H9 (cell line): ENCODE measurements at regions not wholly inside any gene's neighbourhood (a gene's known extent, or its start where the extent isn't known, plus 50 kb on each side); places are given as distances from the start of the nearest gene placed in this dataset.

Experiments used
- DNase-seq: peaks from one replicate; pipeline ENCODE4 v3.0.0-alpha.2; 2017
- H2AFZ ChIP-seq: one replicate; pipeline ENCODE4 v1.6.1; 2013; ENCODE audit warnings: mild to moderate bottlenecking, low read length, control low read depth, moderate library complexity
- H2AK5ac ChIP-seq: 2 replicates; pipeline ENCODE4 v1.6.1; 2013; ENCODE audit warnings: low read length, control low read depth, mixed read lengths; ENCODE audit not compliant: insufficient read length
- H2BK120ac ChIP-seq: one replicate; pipeline ENCODE4 v1.6.1; 2013; ENCODE audit warnings: low read depth, mild to moderate bottlenecking, low read length, control low read depth, inconsistent platforms; ENCODE audit not compliant: poor library complexity, severe bottlenecking
- H2BK12ac ChIP-seq: 2 replicates; pipeline ENCODE4 v1.6.1; 2013; ENCODE audit warnings: low read length, control low read depth, mixed read lengths, low read depth; ENCODE audit not compliant: insufficient read length
- H2BK15ac ChIP-seq: 2 replicates; pipeline ENCODE4 v1.6.1; 2013; ENCODE audit warnings: low read depth, low read length, control low read depth
- H2BK20ac ChIP-seq: one replicate; pipeline ENCODE4 v1.6.1; 2013; ENCODE audit warnings: low read depth, mild to moderate bottlenecking, low read length, control low read depth, inconsistent platforms; ENCODE audit not compliant: poor library complexity, severe bottlenecking
- H2BK5ac ChIP-seq: 2 replicates; pipeline ENCODE4 v1.6.1; 2013; ENCODE audit warnings: low read length, control low read depth, mixed read lengths; ENCODE audit not compliant: insufficient read length
- H3K14ac ChIP-seq: 2 replicates; pipeline ENCODE4 v1.6.1; 2013; ENCODE audit warnings: low read length, control low read depth; ENCODE audit not compliant: insufficient read depth
- H3K18ac ChIP-seq: 2 replicates; pipeline ENCODE4 v1.6.1; 2013; ENCODE audit warnings: low read depth, mild to moderate bottlenecking, mixed read lengths, low read length, control low read depth; ENCODE audit not compliant: insufficient read length
- H3K23ac ChIP-seq: 2 replicates; pipeline ENCODE4 v1.6.1; 2013; ENCODE audit warnings: low read length, control low read depth, mixed read lengths, low read depth; ENCODE audit not compliant: insufficient read length
- H3K23me2 ChIP-seq: 2 replicates; pipeline ENCODE4 v1.6.1; 2013; ENCODE audit warnings: low read depth, mild to moderate bottlenecking, mixed read lengths, low read length, control low read depth; ENCODE audit not compliant: insufficient read length, poor library complexity, severe bottlenecking
- H3K27ac ChIP-seq: 2 replicates; pipeline ENCODE4 v1.5.1; 2013; ENCODE audit warnings: low read length, control low read depth, mixed read lengths, low read depth; ENCODE audit not compliant: insufficient read length
- H3K27me3 ChIP-seq: 2 replicates; pipeline ENCODE4 v1.6.1; 2013; ENCODE audit warnings: low read length, control low read depth, inconsistent platforms; ENCODE audit not compliant: insufficient read depth
- H3K4ac ChIP-seq: 2 replicates; pipeline ENCODE4 v1.6.1; 2013; ENCODE audit warnings: low read depth, mild to moderate bottlenecking, control low read depth, inconsistent platforms, low read length, moderate library complexity
- H3K4me1 ChIP-seq: 2 replicates; pipeline ENCODE4 v1.6.1; 2013; ENCODE audit warnings: low read length, control low read depth, inconsistent platforms; ENCODE audit not compliant: insufficient read depth
- H3K4me2 ChIP-seq: 2 replicates; pipeline ENCODE4 v1.6.1; 2013; ENCODE audit warnings: low read length, control low read depth, mixed read lengths; ENCODE audit not compliant: insufficient read length, insufficient read depth
- H3K56ac ChIP-seq: 2 replicates; pipeline ENCODE4 v1.6.1; 2013; ENCODE audit warnings: low read depth, mild to moderate bottlenecking, mixed read lengths, low read length, control low read depth; ENCODE audit not compliant: insufficient read length
- H3K79me1 ChIP-seq: 2 replicates; pipeline ENCODE4 v1.6.1; 2013; ENCODE audit warnings: low read depth, mild to moderate bottlenecking, moderate library complexity, low read length, control low read depth, inconsistent platforms; ENCODE audit not compliant: insufficient read depth, poor library complexity, severe bottlenecking
- H3K79me2 ChIP-seq: 2 replicates; pipeline ENCODE4 v1.6.1; 2013; ENCODE audit warnings: low read length, control low read depth, inconsistent platforms; ENCODE audit not compliant: insufficient read depth
- H3K9ac ChIP-seq: 2 replicates; pipeline ENCODE4 v1.6.1; 2013; ENCODE audit warnings: low read length, control low read depth, mixed read lengths; ENCODE audit not compliant: insufficient read length; ENCODE audit errors: extremely low read depth
- H3K9me3 ChIP-seq: one replicate; pipeline ENCODE4 v1.6.1; 2013; ENCODE audit warnings: low read depth, low read length, inconsistent platforms; ENCODE audit not compliant: control insufficient read depth
- H3T11ph ChIP-seq: one replicate; pipeline ENCODE4 v1.6.1; 2013; ENCODE audit warnings: mild to moderate bottlenecking, low read length, control low read depth, inconsistent platforms
- H4K20me1 ChIP-seq: one replicate; pipeline ENCODE4 v1.6.1; 2013; ENCODE audit not compliant: control insufficient read depth, insufficient read length, insufficient read depth
- H4K5ac ChIP-seq: 2 replicates; pipeline ENCODE4 v1.6.1; 2013; ENCODE audit warnings: low read depth, mild to moderate bottlenecking, mixed read lengths, low read length, control low read depth; ENCODE audit not compliant: insufficient read length
- H4K8ac ChIP-seq: replicated peaks from 2 replicates; pipeline ENCODE4 v1.6.1; 2013; ENCODE audit warnings: low read length, control low read depth, mixed read lengths, low read depth; ENCODE audit not compliant: insufficient read length
- H4K91ac ChIP-seq: 2 replicates; pipeline ENCODE4 v1.6.1; 2013; ENCODE audit warnings: low read depth, mild to moderate bottlenecking, moderate library complexity, mixed read lengths, low read length, control low read depth; ENCODE audit not compliant: insufficient read length
- H3K27ac Mint-ChIP-seq, 3 experiments: 2 replicates in 2 of 3; 3 replicates in 1 of 3; pipeline ENCODE4 v1.8.0; 2020 to 2021; ENCODE audit warnings: mixed read lengths in 3 of 3, mild to moderate bottlenecking in 1 of 3, moderate library complexity in 1 of 3
- H3K27me3 Mint-ChIP-seq: 2 replicates; pipeline ENCODE4 v1.8.0; 2021; ENCODE audit warnings: low read depth, mild to moderate bottlenecking, moderate library complexity, mixed read lengths
- H3K36me3 Mint-ChIP-seq, 3 experiments: 2 replicates in 2 of 3; 3 replicates in 1 of 3; pipeline ENCODE4 v1.8.0; 2020 to 2021; ENCODE audit warnings: low read depth in 3 of 3, mixed read lengths in 3 of 3; ENCODE audit not compliant: insufficient read depth in 1 of 3
- H3K4me1 Mint-ChIP-seq, 2 experiments: 2 replicates each; pipeline ENCODE4 v1.8.0; 2020; ENCODE audit warnings: mixed read lengths in 2 of 2
- H3K4me3 Mint-ChIP-seq, 2 experiments: 2 replicates in 1 of 2; 3 replicates in 1 of 2; pipeline ENCODE4 v1.8.0; 2020 to 2021; ENCODE audit warnings: mild to moderate bottlenecking in 2 of 2, mixed read lengths in 2 of 2, moderate library complexity in 1 of 2
- H3K9me3 Mint-ChIP-seq, 2 experiments: 2 replicates in 1 of 2; 3 replicates in 1 of 2; pipeline ENCODE4 v1.8.0; 2020; ENCODE audit warnings: mild to moderate bottlenecking in 2 of 2, mixed read lengths in 2 of 2, moderate library complexity in 1 of 2
- TF ChIP-seq, protein P1 (sequence below): fragments of 200-600 bp; sonication (generic); conservative IDR thresholded peaks from 3 replicates; pipeline ENCODE4 v1.8.0; 2021; ENCODE audit warnings: antibody characterized with exemption, mild to moderate bottlenecking

DNA sequence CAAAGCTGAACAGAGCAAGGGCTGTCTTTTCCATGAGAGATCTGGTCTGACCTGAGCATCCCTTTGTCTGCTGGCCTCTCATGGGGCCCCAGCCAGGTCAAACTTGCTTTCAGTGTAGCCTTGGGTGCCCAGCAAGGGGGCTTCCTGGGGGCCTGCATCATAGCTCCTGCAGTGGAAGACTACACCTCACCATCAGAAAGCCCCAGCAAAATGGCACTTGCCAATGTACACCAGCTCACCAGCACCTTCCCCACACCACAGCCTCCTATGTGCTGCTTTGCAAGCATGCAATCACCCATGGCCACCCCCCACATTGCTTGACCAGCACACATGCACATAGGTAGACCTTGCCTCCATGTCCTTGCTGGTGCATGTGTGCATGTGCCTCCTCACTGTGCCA is 1478.1 kb downstream of the FSTL5 start:
- Histone ChIP-seq H3K23ac (no peak overlapping the region), H3K14ac (no peak overlapping the region), H3K4ac (no peak overlapping the region), H3K4me2 (no peak overlapping the region), H2BK5ac (no peak overlapping the region), H3K79me1 (no peaks in the 10 kb centered on the region), H2BK15ac (no peak overlapping the region), H3T11ph (no peak overlapping the region), H3K4me1 (no peaks in the 10 kb centered on the region), H3K79me2 (no peaks in the 10 kb centered on the region), H3K9me3 (no peaks in the 10 kb centered on the region), H3K56ac (no peak overlapping the region), H4K5ac (no peak overlapping the region), H3K23me2 (no peaks in the 10 kb centered on the region), H3K18ac (no peak overlapping the region), H2AK5ac (no peak overlapping the region), H3K27ac (no peak overlapping the region), H2BK120ac (no peak overlapping the region), H3K27me3 (no peaks in the 10 kb centered on the region), H2BK20ac (no peak overlapping the region), H4K8ac (no peak overlapping the region), H2BK12ac (no peak overlapping the region), H4K91ac (no peak overlapping the region), H4K20me1 (no peaks in the 10 kb centered on the region), H2AFZ (no peak overlapping the region), H3K9ac (no peak overlapping the region)
- Mint-ChIP-seq H3K9me3 (peaks cover 0 to 9% of the 10 kb centered on the region in 2 experiments; a peak in 3 of 5 replicates), H3K4me1 (no peaks in the 10 kb centered on the region), H3K27ac (peak overlapping the region in 1 of 3 experiments; percentile 34; a peak in 1 of 7 replicates), H3K36me3 (peaks cover 0 to 2% (median 0%) of the 10 kb centered on the region in 3 experiments; a peak in 2 of 7 replicates), H3K27me3 (no peaks in the 10 kb centered on the region), H3K4me3 (no peak overlapping the region)
- no peak for DNase-seq
- TF ChIP-seq, protein P1, sequence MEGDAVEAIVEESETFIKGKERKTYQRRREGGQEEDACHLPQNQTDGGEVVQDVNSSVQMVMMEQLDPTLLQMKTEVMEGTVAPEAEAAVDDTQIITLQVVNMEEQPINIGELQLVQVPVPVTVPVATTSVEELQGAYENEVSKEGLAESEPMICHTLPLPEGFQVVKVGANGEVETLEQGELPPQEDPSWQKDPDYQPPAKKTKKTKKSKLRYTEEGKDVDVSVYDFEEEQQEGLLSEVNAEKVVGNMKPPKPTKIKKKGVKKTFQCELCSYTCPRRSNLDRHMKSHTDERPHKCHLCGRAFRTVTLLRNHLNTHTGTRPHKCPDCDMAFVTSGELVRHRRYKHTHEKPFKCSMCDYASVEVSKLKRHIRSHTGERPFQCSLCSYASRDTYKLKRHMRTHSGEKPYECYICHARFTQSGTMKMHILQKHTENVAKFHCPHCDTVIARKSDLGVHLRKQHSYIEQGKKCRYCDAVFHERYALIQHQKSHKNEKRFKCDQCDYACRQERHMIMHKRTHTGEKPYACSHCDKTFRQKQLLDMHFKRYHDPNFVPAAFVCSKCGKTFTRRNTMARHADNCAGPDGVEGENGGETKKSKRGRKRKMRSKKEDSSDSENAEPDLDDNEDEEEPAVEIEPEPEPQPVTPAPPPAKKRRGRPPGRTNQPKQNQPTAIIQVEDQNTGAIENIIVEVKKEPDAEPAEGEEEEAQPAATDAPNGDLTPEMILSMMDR = no peak
